B cell (primary cell): ENCODE measurements at regions not wholly inside any gene's neighbourhood (a gene's known extent, or its start where the extent isn't known, plus 50 kb on each side); places are given as distances from the start of the nearest gene placed in this dataset.

Experiments
- EZH2 ChIP-seq: IDR thresholded peaks from 2 replicates; pipeline ENCODE4 v1.6.1; 2012; ENCODE audit warnings: borderline replicate concordance, low read depth, mild to moderate bottlenecking, moderate library complexity, low read length; ENCODE audit not compliant: insufficient read depth, poor library complexity, severe bottlenecking
- TF ChIP-seq, protein P1 (sequence below): fragments of 200-600 bp; IDR thresholded peaks from one replicate; pipeline ENCODE4 v1.8.0; 2022; ENCODE audit warnings: antibody characterized with exemption, mild to moderate bottlenecking

- TF ChIP-seq, protein P1, sequence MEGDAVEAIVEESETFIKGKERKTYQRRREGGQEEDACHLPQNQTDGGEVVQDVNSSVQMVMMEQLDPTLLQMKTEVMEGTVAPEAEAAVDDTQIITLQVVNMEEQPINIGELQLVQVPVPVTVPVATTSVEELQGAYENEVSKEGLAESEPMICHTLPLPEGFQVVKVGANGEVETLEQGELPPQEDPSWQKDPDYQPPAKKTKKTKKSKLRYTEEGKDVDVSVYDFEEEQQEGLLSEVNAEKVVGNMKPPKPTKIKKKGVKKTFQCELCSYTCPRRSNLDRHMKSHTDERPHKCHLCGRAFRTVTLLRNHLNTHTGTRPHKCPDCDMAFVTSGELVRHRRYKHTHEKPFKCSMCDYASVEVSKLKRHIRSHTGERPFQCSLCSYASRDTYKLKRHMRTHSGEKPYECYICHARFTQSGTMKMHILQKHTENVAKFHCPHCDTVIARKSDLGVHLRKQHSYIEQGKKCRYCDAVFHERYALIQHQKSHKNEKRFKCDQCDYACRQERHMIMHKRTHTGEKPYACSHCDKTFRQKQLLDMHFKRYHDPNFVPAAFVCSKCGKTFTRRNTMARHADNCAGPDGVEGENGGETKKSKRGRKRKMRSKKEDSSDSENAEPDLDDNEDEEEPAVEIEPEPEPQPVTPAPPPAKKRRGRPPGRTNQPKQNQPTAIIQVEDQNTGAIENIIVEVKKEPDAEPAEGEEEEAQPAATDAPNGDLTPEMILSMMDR: no peak
- no peak for TF ChIP-seq EZH2
Measured at GRCh38 chr7:97454636-97455035, 277.2 kb upstream of the TAC1 start.
